ENCODE measurements at regions not wholly inside any gene's neighbourhood (a gene's known extent, or its start where the extent isn't known, plus 50 kb on each side); places are given as distances from the start of the nearest gene placed in this dataset.

GRCh38 chr2:104734937-104735586, 118.9 kb upstream of the POU3F3 start:
- ChIA-PET CTCF (no interaction called here), POLR2A (no interaction called here)
- no peak overlapping the region for H3K4me3 ChIP-seq (ENCODE audit: low read depth, low read length)
- no peaks in the 10 kb centered on the region for H3K9me3 ChIP-seq (ENCODE audit: control insufficient read depth, insufficient read depth, low read depth, low read length)
- no peak for TF ChIP-seq ZNF548 (tag by site-specific recombination; IDR thresholded peaks at IDR 0.05)
- TF ChIP-seq ZNF776 (tag by site-specific recombination; IDR thresholded peaks at IDR 0.05; ENCODE audit: borderline replicate concordance), result no peak
- no peak for TF ChIP-seq ZNF10 (tag by site-specific recombination; IDR thresholded peaks at IDR 0.05)
- no peak for TF ChIP-seq KLF9 (tag by site-specific recombination; IDR thresholded peaks at IDR 0.05; ENCODE audit: low read depth)
- TF ChIP-seq GLIS1 (tag by site-specific recombination; IDR thresholded peaks at IDR 0.05), result no peak
- no peak for TF ChIP-seq ZNF670 (tag by site-specific recombination; IDR thresholded peaks at IDR 0.05; ENCODE audit: low read depth)
- no peak for TF ChIP-seq ZNF624 (tag by site-specific recombination; IDR thresholded peaks at IDR 0.05)
- no peak for TF ChIP-seq ZNF843 (tag by site-specific recombination; IDR thresholded peaks at IDR 0.05)
- no peak overlapping the region for H3K27ac ChIP-seq (ENCODE audit: extremely low read depth, low read depth, low read length)
- peaks cover 2% of the 10 kb centered on the region; the same call in 1 of the 2 replicates for H3K4me1 ChIP-seq (ENCODE audit: control insufficient read depth, insufficient read depth, low read length)
- no peaks in the 10 kb centered on the region for H3K36me3 ChIP-seq (ENCODE audit: control insufficient read depth in 2 of 2, insufficient read depth in 1 of 2, low read length in 2 of 2)

GRCh38 chr2:104736026-104736425, 117.9 kb upstream of the POU3F3 start:
- POLR2A ChIA-PET, result no interaction called here
- Histone ChIP-seq H3K9me3 (ENCODE audit: control insufficient read depth, insufficient read depth, low read depth, low read length) (no peaks in the 10 kb centered on the region), H3K36me3 (ENCODE audit: control insufficient read depth in 2 of 2, insufficient read depth in 1 of 2, low read length in 2 of 2) (no peaks in the 10 kb centered on the region), H3K27ac (ENCODE audit: extremely low read depth, low read depth, low read length) (no peak overlapping the region), H3K4me1 (ENCODE audit: control insufficient read depth, insufficient read depth, low read length) (peaks cover 2% of the 10 kb centered on the region; the same call in 1 of the 2 replicates), H3K4me3 (ENCODE audit: low read depth, low read length) (no peak overlapping the region)
- CTCF ChIA-PET, result no interaction called here
- no peak for TF ChIP-seq ZNF792 (tag by site-specific recombination; IDR thresholded peaks at IDR 0.05)
- TF ChIP-seq MYNN (tag by site-specific recombination; IDR thresholded peaks at IDR 0.05; ENCODE audit: borderline replicate concordance), result no peak
- no peak for TF ChIP-seq ZNF362 (tag by site-specific recombination; IDR thresholded peaks at IDR 0.05)
- TF ChIP-seq ZNF26 (tag by site-specific recombination; IDR thresholded peaks at IDR 0.05), result no peak
- no peak for TF ChIP-seq ZNF580 (tag by site-specific recombination; IDR thresholded peaks at IDR 0.05)
- TF ChIP-seq ZNF354C (tag by site-specific recombination; IDR thresholded peaks at IDR 0.05; ENCODE audit: borderline replicate concordance, low read depth), result no peak
- TF ChIP-seq ZNF16 (tag by site-specific recombination; IDR thresholded peaks at IDR 0.05; ENCODE audit: low read depth), result no peak
- TF ChIP-seq ZFHX2 (tag by site-specific recombination; conservative IDR thresholded peaks at IDR 0.05), result no peak
- no peak for TF ChIP-seq ZSCAN4 (tag by site-specific recombination; IDR thresholded peaks at IDR 0.05)
- no peak for TF ChIP-seq ZNF692 (tag by site-specific recombination; IDR thresholded peaks at IDR 0.05)
- TF ChIP-seq ZNF266 (tag by site-specific recombination; IDR thresholded peaks at IDR 0.05; ENCODE audit: low read depth), result no peak
